DND-41 (cell line): ENCODE measurements at regions not wholly inside any gene's neighbourhood (a gene's known extent, or its start where the extent isn't known, plus 50 kb on each side); places are given as distances from the start of the nearest gene placed in this dataset.

Source experiments
- EZH2 ChIP-seq: IDR thresholded peaks from 3 replicates; pipeline ENCODE4 v1.6.1; 2012; ENCODE audit warnings: borderline replicate concordance, low read depth, mild to moderate bottlenecking, moderate library complexity, low read length, inconsistent platforms; ENCODE audit not compliant: severe bottlenecking
- TF ChIP-seq, protein P1 (sequence below): IDR thresholded peaks from 2 replicates; pipeline ENCODE4 v1.5.1; 2012; ENCODE audit warnings: borderline replicate concordance, low read length, moderate library complexity, mild to moderate bottlenecking; ENCODE audit not compliant: poor library complexity, severe bottlenecking; ENCODE audit errors: extremely low read depth

DNA sequence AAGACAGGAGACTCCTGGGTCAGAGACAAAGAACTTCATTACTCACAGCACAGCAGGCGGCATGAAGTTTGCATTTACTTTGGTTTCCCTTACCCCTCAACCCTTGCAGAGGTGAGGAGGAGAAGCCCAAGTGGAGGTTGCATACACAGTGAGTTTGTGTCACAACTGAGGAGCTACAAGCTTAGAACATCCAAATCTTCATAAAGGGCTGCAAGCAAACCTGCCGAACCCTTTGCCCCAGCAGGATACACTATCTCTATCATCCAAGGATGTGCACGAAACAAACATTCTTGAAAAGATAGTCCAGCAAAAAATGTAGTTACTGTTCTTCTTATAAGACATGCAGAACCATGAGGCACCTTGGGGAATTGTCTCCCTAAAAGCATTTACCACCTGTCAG, 493.5 kb downstream of the SETD4 start:
- TF ChIP-seq, protein P1, sequence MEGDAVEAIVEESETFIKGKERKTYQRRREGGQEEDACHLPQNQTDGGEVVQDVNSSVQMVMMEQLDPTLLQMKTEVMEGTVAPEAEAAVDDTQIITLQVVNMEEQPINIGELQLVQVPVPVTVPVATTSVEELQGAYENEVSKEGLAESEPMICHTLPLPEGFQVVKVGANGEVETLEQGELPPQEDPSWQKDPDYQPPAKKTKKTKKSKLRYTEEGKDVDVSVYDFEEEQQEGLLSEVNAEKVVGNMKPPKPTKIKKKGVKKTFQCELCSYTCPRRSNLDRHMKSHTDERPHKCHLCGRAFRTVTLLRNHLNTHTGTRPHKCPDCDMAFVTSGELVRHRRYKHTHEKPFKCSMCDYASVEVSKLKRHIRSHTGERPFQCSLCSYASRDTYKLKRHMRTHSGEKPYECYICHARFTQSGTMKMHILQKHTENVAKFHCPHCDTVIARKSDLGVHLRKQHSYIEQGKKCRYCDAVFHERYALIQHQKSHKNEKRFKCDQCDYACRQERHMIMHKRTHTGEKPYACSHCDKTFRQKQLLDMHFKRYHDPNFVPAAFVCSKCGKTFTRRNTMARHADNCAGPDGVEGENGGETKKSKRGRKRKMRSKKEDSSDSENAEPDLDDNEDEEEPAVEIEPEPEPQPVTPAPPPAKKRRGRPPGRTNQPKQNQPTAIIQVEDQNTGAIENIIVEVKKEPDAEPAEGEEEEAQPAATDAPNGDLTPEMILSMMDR: no peak
- no peak for TF ChIP-seq EZH2
